ENCODE measurements at regions not wholly inside any gene's neighbourhood (a gene's known extent, or its start where the extent isn't known, plus 50 kb on each side); places are given as distances from the start of the nearest gene placed in this dataset.
"Not testable (repeated sequence)": the region's sequence is repeated elsewhere in the genome, so short reads cannot be mapped to it uniquely, and the experiment has no call there.

DNA sequence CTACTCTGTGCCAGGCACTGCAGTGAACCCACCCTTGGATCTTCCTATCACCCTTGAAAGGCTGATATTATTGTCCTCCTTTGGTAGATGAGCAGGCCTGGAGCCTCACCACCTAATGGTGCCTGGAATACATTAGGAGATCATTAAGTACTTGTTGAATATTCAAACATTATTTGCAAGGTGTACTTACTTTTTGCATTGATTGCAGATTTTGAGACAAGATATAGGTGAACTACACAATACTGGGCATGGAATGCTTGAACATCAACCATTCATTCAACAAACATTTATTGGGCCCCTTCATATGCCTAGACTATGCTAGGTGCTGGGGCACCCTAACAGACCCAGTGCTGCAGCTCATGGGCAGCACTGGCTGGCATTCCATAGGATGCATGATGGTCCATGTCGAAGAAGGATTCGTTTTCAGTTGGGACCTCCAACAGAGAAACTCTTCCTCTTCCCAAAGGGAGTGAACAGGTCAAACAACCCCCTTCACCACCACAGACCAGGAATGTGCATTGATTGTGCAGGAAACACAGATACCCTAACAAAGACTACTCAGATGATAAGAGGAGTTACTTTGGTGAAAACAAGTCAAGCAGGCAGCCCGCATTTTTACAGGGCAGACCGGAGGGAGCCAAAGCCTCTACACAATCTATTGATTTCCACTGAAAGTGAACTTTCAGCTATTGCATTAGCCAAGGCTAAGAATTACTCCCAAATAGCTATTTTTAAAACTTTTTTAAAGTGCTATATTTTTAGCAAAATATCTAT, 149.6 kb upstream of the SH3BP4 start:
- no peak for DNase-seq (ENCODE audit: low read depth in 3 of 3)

DNA sequence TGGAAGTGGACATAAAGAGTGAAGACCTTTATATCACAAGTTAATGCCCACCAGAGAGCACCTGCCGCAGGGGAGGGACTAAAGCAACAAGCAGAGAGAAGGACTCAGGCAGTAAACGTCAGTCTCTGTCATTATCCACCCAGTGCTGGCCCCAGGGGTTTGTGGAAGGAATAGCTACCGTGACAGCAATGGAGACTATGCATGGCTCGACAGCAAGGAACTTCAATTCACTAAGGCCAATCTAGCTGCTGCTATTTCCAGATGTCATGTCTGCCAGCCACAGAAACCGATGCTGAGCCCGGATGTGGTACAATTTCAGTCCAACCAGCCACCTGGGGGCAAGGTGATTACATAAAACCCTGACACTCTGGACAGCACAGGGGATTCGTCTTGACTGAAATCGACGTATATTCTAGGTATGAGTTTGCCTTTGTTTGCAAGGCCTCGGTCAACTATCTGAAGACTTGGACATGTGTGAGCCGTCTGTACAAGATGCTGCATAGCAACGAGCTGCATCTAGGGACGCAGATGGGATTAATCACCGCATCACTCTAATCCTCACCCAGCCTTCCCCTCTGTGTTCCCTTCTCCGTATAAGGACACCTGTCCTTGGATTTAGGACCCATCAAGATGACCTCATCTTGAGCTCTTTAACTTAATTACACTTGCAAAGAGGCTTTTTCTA, 154.1 kb upstream of the SH3BP4 start:
- DNase-seq (ENCODE audit: low read depth in 3 of 3) = no peak

- no peak for DNase-seq (ENCODE audit: low read depth in 3 of 3)
Measured at GRCh38 chr2:234796045-234796591, 155.7 kb upstream of the SH3BP4 start.

GRCh38 chr2:234795272-234795920, 156.4 kb upstream of the SH3BP4 start:
- DNase-seq (ENCODE audit: low read depth in 3 of 3) = no peak

GRCh38 chr2:234794866-234795265, 157.0 kb upstream of the SH3BP4 start:
- no peak for DNase-seq (ENCODE audit: low read depth in 3 of 3)

- DNase-seq (ENCODE audit: low read depth in 3 of 3) = no peak
Measured at GRCh38 chr2:234793212-234793785, 158.5 kb upstream of the SH3BP4 start.

DNA sequence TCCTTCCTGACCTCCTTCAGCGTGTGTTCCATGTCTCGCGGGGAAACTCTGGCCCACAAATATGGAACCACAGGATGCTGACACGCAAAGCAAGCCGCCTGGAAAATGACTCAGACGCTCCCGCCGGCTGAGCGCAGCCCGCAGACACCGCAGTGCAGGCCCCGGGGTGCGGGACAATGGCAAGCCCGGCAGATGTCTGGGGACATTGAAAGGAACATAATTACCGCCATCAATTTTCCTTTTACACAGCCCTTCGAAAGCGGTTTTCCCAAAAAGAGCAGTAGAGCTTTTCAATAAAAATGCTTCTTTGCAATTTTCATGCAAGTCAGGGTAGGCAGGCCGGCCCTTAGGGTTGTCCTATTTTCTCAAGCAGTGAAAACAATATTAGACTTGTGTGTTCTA, 159.2 kb upstream of the SH3BP4 start:
- DNase-seq (ENCODE audit: low read depth in 3 of 3) = no peak

GRCh38 chr2:234792096-234792495, 159.7 kb upstream of the SH3BP4 start:
- not testable (repeated sequence) for DNase-seq (ENCODE audit: low read depth in 3 of 3)

- no peak for DNase-seq (ENCODE audit: low read depth in 3 of 3)
Measured at GRCh38 chr2:234790380-234790779, 161.4 kb upstream of the SH3BP4 start.

GRCh38 chr2:234789556-234790325, 162.1 kb upstream of the SH3BP4 start:
- no peak for DNase-seq (ENCODE audit: low read depth in 3 of 3)

- no peak for DNase-seq (ENCODE audit: low read depth in 3 of 3)
Measured at GRCh38 chr2:234788841-234789240, 163.0 kb upstream of the SH3BP4 start.

- DNase-seq (ENCODE audit: low read depth in 3 of 3) = no peak
Measured at GRCh38 chr2:234788381-234788780, 163.4 kb upstream of the SH3BP4 start.

DNA sequence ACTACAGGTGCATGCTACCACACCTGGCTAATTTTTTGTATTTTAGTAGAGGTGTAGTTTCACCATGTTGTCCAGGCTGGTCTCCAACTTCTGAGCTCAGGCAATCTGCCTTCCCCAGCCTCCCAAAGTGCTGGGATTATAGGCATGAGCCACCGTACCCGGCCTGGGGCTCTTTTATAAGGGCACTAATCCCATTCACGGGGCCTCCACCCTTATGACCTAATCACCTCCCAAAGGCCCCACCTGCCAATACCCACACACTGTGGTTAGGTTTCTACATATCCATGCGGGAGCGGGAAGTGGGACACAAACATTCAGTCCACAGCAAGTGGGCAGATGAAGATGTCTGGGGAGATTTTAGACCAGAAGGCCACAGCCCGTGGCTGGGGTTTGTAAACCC, 164.7 kb upstream of the SH3BP4 start:
- no peak for DNase-seq (ENCODE audit: low read depth in 3 of 3)

DNA sequence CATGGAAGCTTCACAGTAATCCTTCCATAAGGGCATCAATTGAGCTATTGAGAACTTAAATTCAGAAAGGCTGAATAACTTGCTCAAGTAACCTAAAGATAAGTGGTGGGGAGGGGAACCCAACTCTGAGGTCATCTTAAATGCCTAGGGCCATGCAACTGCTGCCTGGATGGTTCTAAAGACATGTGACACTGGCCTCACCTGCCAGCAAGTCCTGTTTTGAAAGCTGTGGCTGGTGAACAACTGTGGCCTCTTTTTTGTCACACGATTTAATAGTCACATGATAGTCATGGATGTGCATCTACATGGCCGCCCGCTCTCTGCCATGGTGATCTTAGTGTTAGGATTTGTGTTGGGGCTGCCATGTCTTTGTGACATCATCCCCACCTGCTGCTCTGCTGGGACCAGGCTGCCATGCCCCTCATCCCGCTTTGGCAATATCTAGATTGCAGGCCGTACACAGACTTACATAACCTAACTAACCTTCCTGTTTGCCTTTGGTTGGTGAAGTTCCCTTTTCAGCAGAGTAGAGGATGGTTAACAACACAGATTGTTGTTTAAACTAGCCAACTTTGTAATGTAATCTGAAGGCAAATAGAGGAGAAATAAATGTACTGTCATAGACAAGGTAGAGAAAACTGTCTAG, 177.9 kb upstream of the SH3BP4 start:
- DNase-seq (ENCODE audit: low read depth in 3 of 3) = no peak

- no peak for DNase-seq (ENCODE audit: low read depth in 3 of 3)
Measured at GRCh38 chr2:234773129-234773528, 178.7 kb upstream of the SH3BP4 start.

- no peak for DNase-seq (ENCODE audit: low read depth in 3 of 3)
Measured at GRCh38 chr2:234772733-234773060, 179.1 kb upstream of the SH3BP4 start.

DNA sequence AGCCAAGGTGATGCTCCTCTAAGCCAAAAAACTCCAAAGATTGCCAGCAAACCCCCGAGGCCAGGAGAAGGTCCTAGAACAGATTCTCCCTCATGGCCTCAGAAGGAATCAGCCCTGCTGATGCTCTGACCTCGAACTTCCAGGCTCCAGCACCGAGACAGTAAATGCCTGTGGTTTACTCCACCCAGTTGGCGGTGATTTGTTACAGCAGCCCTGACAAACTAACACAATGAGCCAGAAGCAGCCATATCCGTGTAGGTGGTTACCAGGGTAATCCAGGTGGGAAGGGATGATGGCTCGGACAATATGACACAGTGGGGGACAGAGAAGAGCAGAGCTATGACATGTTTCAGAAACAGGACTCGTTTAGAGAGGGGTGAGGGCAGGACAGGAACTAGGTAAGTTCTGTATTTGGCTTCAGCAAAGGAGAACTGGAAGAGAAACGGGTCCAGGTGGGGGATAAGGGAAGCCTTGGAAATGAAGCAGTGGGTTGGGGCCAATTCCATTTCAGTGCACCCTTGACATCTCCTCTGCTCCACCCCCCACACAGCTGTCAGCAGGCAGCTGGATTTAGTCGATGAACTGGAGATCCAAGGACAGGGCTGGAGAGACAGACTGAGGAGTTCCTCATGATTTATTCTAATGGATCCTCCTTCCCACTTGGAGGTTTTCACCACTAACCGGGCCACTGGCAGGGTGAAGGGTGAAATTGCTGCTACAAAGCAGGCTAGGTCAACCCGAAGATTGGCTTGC, 179.7 kb upstream of the SH3BP4 start:
- no peak for DNase-seq (ENCODE audit: low read depth in 3 of 3)

DNA sequence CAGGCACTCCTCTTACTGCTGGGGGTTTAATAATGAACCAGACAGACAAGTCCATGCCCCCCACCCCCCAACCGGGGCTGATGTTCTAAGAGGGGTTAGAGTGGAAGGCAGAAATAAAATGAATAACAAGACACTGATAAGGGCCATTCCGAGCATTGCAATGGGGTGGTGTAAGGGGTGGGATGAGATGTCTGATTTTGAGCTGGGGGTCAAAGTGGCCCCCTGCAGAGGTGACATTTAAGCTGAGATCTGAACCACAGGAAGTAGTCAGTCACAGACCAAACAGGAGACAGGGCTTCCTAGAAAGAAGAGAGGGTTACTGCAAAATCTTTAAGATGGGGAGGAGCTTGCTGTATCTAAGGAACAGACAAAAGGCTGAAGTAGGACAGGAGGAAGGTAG, 180.6 kb upstream of the SH3BP4 start:
- DNase-seq (ENCODE audit: low read depth in 3 of 3) = no peak

- no peak for DNase-seq (ENCODE audit: low read depth in 3 of 3)
Measured at GRCh38 chr2:234770715-234771141, 181.1 kb upstream of the SH3BP4 start.

GRCh38 chr2:234770031-234770506, 181.7 kb upstream of the SH3BP4 start:
- DNase-seq (ENCODE audit: low read depth in 3 of 3) = no peak

Data from stimulated activated CD4-positive, alpha-beta T cell treated with anti-CD3 and anti-CD28 coated beads, TNF-alpha, amount 100 ng/mL, for 48 hours (primary cell).